Breast epithelium (tissue), 3 donors: ENCODE measurements at regions not wholly inside any gene's neighbourhood (a gene's known extent, or its start where the extent isn't known, plus 50 kb on each side); places are given as distances from the start of the nearest gene placed in this dataset.

Source experiments
- POLR2AphosphoS5 ChIP-seq, 3 donors: sonication (generic); formaldehyde crosslinking; IDR thresholded peaks; one replicate each; pipeline ENCODE4 v1.6.1; 2017; ENCODE audit warnings: antibody characterized with exemption in 3 of 3
- TF ChIP-seq, protein P1 (sequence below), 3 donors: fragments of 450-650 bp; IDR thresholded peaks; one replicate each; pipeline ENCODE4 v1.5.1; 2016 to 2017; ENCODE audit warnings: antibody characterized with exemption in 3 of 3, mild to moderate bottlenecking in 3 of 3, moderate library complexity in 3 of 3

DNA sequence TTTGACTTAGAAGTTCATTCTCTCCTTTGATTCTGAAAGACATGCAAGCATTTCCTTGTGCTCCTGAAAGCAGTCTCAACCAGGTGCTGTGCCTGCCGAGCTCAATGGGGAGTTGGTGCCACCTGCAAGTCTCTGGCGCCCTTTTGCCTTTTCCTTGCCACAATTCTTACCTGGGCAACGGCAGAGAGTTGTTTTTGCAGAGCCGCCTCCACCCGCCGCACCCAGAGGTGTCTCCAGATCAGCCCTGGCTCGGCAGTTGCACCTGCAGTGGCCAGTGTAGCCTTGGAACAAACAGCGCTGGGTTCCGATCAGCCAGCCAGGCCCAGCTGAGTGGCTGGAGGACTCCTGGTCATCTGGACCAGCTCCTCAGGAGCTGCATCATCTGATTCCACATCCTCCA, 262.9 kb downstream of the IRX2 start:
- no peak for TF ChIP-seq POLR2AphosphoS5 (IDR thresholded peaks at IDR 0.05)
- TF ChIP-seq, protein P1, sequence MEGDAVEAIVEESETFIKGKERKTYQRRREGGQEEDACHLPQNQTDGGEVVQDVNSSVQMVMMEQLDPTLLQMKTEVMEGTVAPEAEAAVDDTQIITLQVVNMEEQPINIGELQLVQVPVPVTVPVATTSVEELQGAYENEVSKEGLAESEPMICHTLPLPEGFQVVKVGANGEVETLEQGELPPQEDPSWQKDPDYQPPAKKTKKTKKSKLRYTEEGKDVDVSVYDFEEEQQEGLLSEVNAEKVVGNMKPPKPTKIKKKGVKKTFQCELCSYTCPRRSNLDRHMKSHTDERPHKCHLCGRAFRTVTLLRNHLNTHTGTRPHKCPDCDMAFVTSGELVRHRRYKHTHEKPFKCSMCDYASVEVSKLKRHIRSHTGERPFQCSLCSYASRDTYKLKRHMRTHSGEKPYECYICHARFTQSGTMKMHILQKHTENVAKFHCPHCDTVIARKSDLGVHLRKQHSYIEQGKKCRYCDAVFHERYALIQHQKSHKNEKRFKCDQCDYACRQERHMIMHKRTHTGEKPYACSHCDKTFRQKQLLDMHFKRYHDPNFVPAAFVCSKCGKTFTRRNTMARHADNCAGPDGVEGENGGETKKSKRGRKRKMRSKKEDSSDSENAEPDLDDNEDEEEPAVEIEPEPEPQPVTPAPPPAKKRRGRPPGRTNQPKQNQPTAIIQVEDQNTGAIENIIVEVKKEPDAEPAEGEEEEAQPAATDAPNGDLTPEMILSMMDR (IDR thresholded peaks at IDR 0.05): no peak
